Vagina (tissue), 2 donors: ENCODE measurements at regions not wholly inside any gene's neighbourhood (a gene's known extent, or its start where the extent isn't known, plus 50 kb on each side); places are given as distances from the start of the nearest gene placed in this dataset.

Experiments
- DNase-seq, 2 donors: peaks; one replicate each; pipeline ENCODE4 v3.0.0-alpha.2; 2017; ENCODE audit errors: extremely low spot score in 2 of 2
- H3K27ac ChIP-seq: fragments of 200-600 bp; sonication (generic); one replicate; pipeline ENCODE4 v1.5.1; 2019
- H3K27me3 ChIP-seq: fragments of 200-600 bp; sonication (generic); one replicate; pipeline ENCODE4 v1.5.1; 2019
- H3K36me3 ChIP-seq, 2 donors: fragments of 200-600 bp; sonication (generic); one replicate each; pipeline ENCODE4 v1.5.1; 2017 to 2019
- H3K4me1 ChIP-seq: fragments of 200-600 bp; sonication (generic); one replicate; pipeline ENCODE4 v1.5.1; 2019
- H3K4me3 ChIP-seq, 2 donors: fragments of 200-600 bp; sonication (generic); 1 replicate in 1 of 2; 2 replicates in 1 of 2; pipeline ENCODE4 v1.5.1; 2016 to 2019
- H3K9me3 ChIP-seq: fragments of 200-600 bp; sonication (generic); one replicate; pipeline ENCODE4 v1.5.1; 2019
- CTCF ChIP-seq, 3 experiments: fragments of 450-650 bp in 2 of 3; fragments of 200-600 bp in 1 of 3; sonication (generic) in 1 of 3; IDR thresholded peaks; one replicate each; pipeline ENCODE4 v1.5.1; 2017 to 2019; ENCODE audit warnings: antibody characterized with exemption in 3 of 3, mild to moderate bottlenecking in 2 of 3, moderate library complexity in 2 of 3
- POLR2A ChIP-seq, 2 donors: fragments of 450-650 bp; IDR thresholded peaks; one replicate each; pipeline ENCODE4 v1.6.1; 2017; ENCODE audit warnings: antibody characterized with exemption in 2 of 2, mild to moderate bottlenecking in 2 of 2, moderate library complexity in 2 of 2
- POLR2AphosphoS5 ChIP-seq, 2 donors: sonication (generic); formaldehyde crosslinking; IDR thresholded peaks; one replicate each; pipeline ENCODE4 v1.9.0; 2017; ENCODE audit warnings: antibody characterized with exemption in 2 of 2, mild to moderate bottlenecking in 2 of 2, low read depth in 1 of 2; ENCODE audit not compliant: insufficient read depth in 1 of 2
- intact Hi-C: fragments of 100-400 bp; cut with DNase I; formaldehyde crosslinking; loops from one replicate; pipeline ENCODE4 v1.15.1; 2023

- TF ChIP-seq POLR2AphosphoS5 (IDR thresholded peaks at IDR 0.05; ENCODE audit: insufficient read depth in 1 of 2, low read depth in 1 of 2) (no peak), POLR2A (IDR thresholded peaks at IDR 0.05) (no peak), CTCF (IDR thresholded peaks at IDR 0.05) (no peak)
- no peak for DNase-seq
- intact Hi-C loops = no loop called here
- no peaks in the 10 kb centered on the region for H3K9me3 ChIP-seq
- H3K4me3 ChIP-seq = no peak overlapping the region
- no peaks in the 10 kb centered on the region for H3K4me1 ChIP-seq
- no peaks in the 10 kb centered on the region for H3K36me3 ChIP-seq
- no peaks in the 10 kb centered on the region for H3K27me3 ChIP-seq
- no peak overlapping the region for H3K27ac ChIP-seq
Measured at GRCh38 chrX:122184791-122185190, 999.3 kb upstream of the GRIA3 start.

GRCh38 chrX:122187069-122187713, 996.9 kb upstream of the GRIA3 start:
- no peak for TF ChIP-seq CTCF (IDR thresholded peaks at IDR 0.05)
- no peak overlapping the region for H3K4me3 ChIP-seq
- H3K9me3 ChIP-seq = no peaks in the 10 kb centered on the region
- H3K4me1 ChIP-seq = no peaks in the 10 kb centered on the region
- H3K27me3 ChIP-seq = no peaks in the 10 kb centered on the region
- no peaks in the 10 kb centered on the region for H3K36me3 ChIP-seq
- H3K27ac ChIP-seq = no peak overlapping the region
- intact Hi-C loops = no loop called here
- DNase-seq = no peak

- Histone ChIP-seq H3K9me3 (no peaks in the 10 kb centered on the region), H3K4me3 (no peak overlapping the region), H3K36me3 (no peaks in the 10 kb centered on the region), H3K4me1 (no peaks in the 10 kb centered on the region), H3K27me3 (no peaks in the 10 kb centered on the region), H3K27ac (no peak overlapping the region)
- intact Hi-C loops = no loop called here
- no peak for DNase-seq
- TF ChIP-seq CTCF (IDR thresholded peaks at IDR 0.05) (no peak), POLR2AphosphoS5 (IDR thresholded peaks at IDR 0.05; ENCODE audit: insufficient read depth in 1 of 2, low read depth in 1 of 2) (no peak), POLR2A (IDR thresholded peaks at IDR 0.05) (no peak)
Measured at GRCh38 chrX:122188751-122189150, 995.3 kb upstream of the GRIA3 start.

- Histone ChIP-seq H3K4me1 (no peaks in the 10 kb centered on the region), H3K36me3 (no peaks in the 10 kb centered on the region), H3K9me3 (no peaks in the 10 kb centered on the region), H3K27me3 (no peaks in the 10 kb centered on the region), H3K4me3 (no peak overlapping the region), H3K27ac (no peak overlapping the region)
- DNase-seq = no peak
- intact Hi-C loops = no loop called here
- no peak for TF ChIP-seq POLR2A (IDR thresholded peaks at IDR 0.05)
- TF ChIP-seq POLR2AphosphoS5 (IDR thresholded peaks at IDR 0.05; ENCODE audit: insufficient read depth in 1 of 2, low read depth in 1 of 2) = no peak
Measured at GRCh38 chrX:122196343-122196742, 987.7 kb upstream of the GRIA3 start.

GRCh38 chrX:122203399-122203798, 980.7 kb upstream of the GRIA3 start:
- no peak overlapping the region for H3K4me3 ChIP-seq
- H3K36me3 ChIP-seq = no peaks in the 10 kb centered on the region
- DNase-seq = no peak
- no peak overlapping the region for H3K27ac ChIP-seq
- TF ChIP-seq POLR2AphosphoS5 (IDR thresholded peaks at IDR 0.05; ENCODE audit: insufficient read depth in 1 of 2, low read depth in 1 of 2) = no peak
- TF ChIP-seq POLR2A (IDR thresholded peaks at IDR 0.05) = no peak
- no peak for TF ChIP-seq CTCF (IDR thresholded peaks at IDR 0.05)
- H3K9me3 ChIP-seq = no peaks in the 10 kb centered on the region
- intact Hi-C loops = no loop called here
- H3K4me1 ChIP-seq = no peaks in the 10 kb centered on the region
- H3K27me3 ChIP-seq = no peaks in the 10 kb centered on the region
